Fibroblast of lung (primary cell): ENCODE measurements at regions not wholly inside any gene's neighbourhood (a gene's known extent, or its start where the extent isn't known, plus 50 kb on each side); places are given as distances from the start of the nearest gene placed in this dataset.

Experiments used
- DNase-seq, 2 donors: peaks; one replicate each; pipeline versions ENCODE4 v3.0.0 to v3.0.0-alpha.2; 2010; ENCODE audit warnings: low read depth in 2 of 2
- H2AFZ ChIP-seq: 2 replicates; pipeline ENCODE4 v1.5.1; 2012; ENCODE audit warnings: low read length, control low read depth, inconsistent platforms
- H3K27ac ChIP-seq: 2 replicates; pipeline ENCODE4 v1.5.1; 2011; ENCODE audit warnings: low read length, control low read depth; ENCODE audit not compliant: insufficient read depth
- H3K27me3 ChIP-seq: 2 replicates; pipeline ENCODE4 v1.5.1; 2011; ENCODE audit warnings: mild to moderate bottlenecking, low read length; ENCODE audit not compliant: control insufficient read depth, insufficient read depth
- H3K36me3 ChIP-seq: 2 replicates; pipeline ENCODE4 v1.5.1; 2011; ENCODE audit warnings: low read length; ENCODE audit not compliant: control insufficient read depth, insufficient read depth
- H3K4me1 ChIP-seq: 2 replicates; pipeline ENCODE4 v1.5.1; 2011; ENCODE audit warnings: low read length; ENCODE audit not compliant: control insufficient read depth, insufficient read depth; ENCODE audit errors: extremely low read depth
- H3K4me2 ChIP-seq: 2 replicates; pipeline ENCODE4 v1.5.1; 2011; ENCODE audit warnings: low read length, control low read depth; ENCODE audit not compliant: insufficient read depth; ENCODE audit errors: extremely low read depth
- H3K4me3 ChIP-seq, 4 experiments: fragments of 200-600 bp in 1 of 4; sonication (generic) in 1 of 4; replicated peaks in 1 of 4; 2 replicates each; pipeline ENCODE4 v1.5.1; 2011 to 2016; ENCODE audit warnings: low read length in 4 of 4, low read depth in 3 of 4, mild to moderate bottlenecking in 3 of 4, control low read depth in 2 of 4, inconsistent platforms in 1 of 4, mixed read lengths in 1 of 4; ENCODE audit not compliant: insufficient read depth in 1 of 4; ENCODE audit errors: control extremely low read depth in 1 of 4
- H3K79me2 ChIP-seq: 2 replicates; pipeline ENCODE4 v1.5.1; 2012; ENCODE audit warnings: mild to moderate bottlenecking, low read length, inconsistent platforms; ENCODE audit not compliant: control insufficient read depth, insufficient read depth
- H3K9ac ChIP-seq: 2 replicates; pipeline ENCODE4 v1.5.1; 2011; ENCODE audit warnings: mild to moderate bottlenecking, low read length, control low read depth; ENCODE audit not compliant: insufficient read depth
- H3K9me3 ChIP-seq: 2 replicates; pipeline ENCODE4 v1.5.1; 2012; ENCODE audit warnings: low read depth, low read length; ENCODE audit not compliant: control insufficient read depth, insufficient read depth
- H4K20me1 ChIP-seq: 2 replicates; pipeline ENCODE4 v1.5.1; 2011; ENCODE audit warnings: low read length; ENCODE audit not compliant: control insufficient read depth, insufficient read depth; ENCODE audit errors: extremely low read depth
- EZH2 ChIP-seq: IDR thresholded peaks from 2 replicates; pipeline ENCODE4 v1.5.1; 2012; ENCODE audit warnings: low read length, control low read depth, mild to moderate bottlenecking; ENCODE audit errors: missing control alignments
- TF ChIP-seq, protein P1 (sequence below), 2 donors: IDR thresholded peaks in 1 of 2; conservative IDR thresholded peaks in 1 of 2; 1 replicate in 1 of 2; 2 replicates in 1 of 2; pipeline ENCODE4 v1.5.1; 2011 to 2012; ENCODE audit warnings: low read length in 2 of 2, control low read depth in 1 of 2, inconsistent platforms in 1 of 2, low read depth in 1 of 2, mild to moderate bottlenecking in 1 of 2

GRCh38 chr7:107907-108306 lies 84.5 kb upstream of the FAM20C start:
- H2AFZ ChIP-seq, result no peak overlapping the region
- H3K9me3 ChIP-seq, result no peaks in the 10 kb centered on the region
- H3K4me2 ChIP-seq, result no peak overlapping the region
- H3K36me3 ChIP-seq, result no peaks in the 10 kb centered on the region
- H3K4me1 ChIP-seq, result no peaks in the 10 kb centered on the region
- no peak for DNase-seq
- H3K79me2 ChIP-seq, result no peaks in the 10 kb centered on the region
- no peak overlapping the region for H3K27ac ChIP-seq
- H4K20me1 ChIP-seq, result no peaks in the 10 kb centered on the region
- peaks cover 3% of the 10 kb centered on the region for H3K27me3 ChIP-seq
- H3K9ac ChIP-seq, result no peak overlapping the region
- no peak overlapping the region for H3K4me3 ChIP-seq
- TF ChIP-seq EZH2, result no peak
- TF ChIP-seq, protein P1, sequence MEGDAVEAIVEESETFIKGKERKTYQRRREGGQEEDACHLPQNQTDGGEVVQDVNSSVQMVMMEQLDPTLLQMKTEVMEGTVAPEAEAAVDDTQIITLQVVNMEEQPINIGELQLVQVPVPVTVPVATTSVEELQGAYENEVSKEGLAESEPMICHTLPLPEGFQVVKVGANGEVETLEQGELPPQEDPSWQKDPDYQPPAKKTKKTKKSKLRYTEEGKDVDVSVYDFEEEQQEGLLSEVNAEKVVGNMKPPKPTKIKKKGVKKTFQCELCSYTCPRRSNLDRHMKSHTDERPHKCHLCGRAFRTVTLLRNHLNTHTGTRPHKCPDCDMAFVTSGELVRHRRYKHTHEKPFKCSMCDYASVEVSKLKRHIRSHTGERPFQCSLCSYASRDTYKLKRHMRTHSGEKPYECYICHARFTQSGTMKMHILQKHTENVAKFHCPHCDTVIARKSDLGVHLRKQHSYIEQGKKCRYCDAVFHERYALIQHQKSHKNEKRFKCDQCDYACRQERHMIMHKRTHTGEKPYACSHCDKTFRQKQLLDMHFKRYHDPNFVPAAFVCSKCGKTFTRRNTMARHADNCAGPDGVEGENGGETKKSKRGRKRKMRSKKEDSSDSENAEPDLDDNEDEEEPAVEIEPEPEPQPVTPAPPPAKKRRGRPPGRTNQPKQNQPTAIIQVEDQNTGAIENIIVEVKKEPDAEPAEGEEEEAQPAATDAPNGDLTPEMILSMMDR (conservative IDR thresholded peaks at IDR 0.05 in 1 of 2, IDR thresholded peaks at IDR 0.05 in 1 of 2; ENCODE audit: low read depth in 1 of 2, low read length in 2 of 2), result no peak

- Histone ChIP-seq H3K4me2 (no peak overlapping the region), H3K9me3 (no peaks in the 10 kb centered on the region), H3K4me1 (no peaks in the 10 kb centered on the region), H3K27ac (no peak overlapping the region), H3K27me3 (peaks cover 3% of the 10 kb centered on the region), H3K79me2 (no peaks in the 10 kb centered on the region), H3K9ac (no peak overlapping the region), H3K4me3 (no peak overlapping the region), H3K36me3 (no peaks in the 10 kb centered on the region), H4K20me1 (no peaks in the 10 kb centered on the region), H2AFZ (no peak overlapping the region)
- DNase-seq, result no peak
- TF ChIP-seq, protein P1 (conservative IDR thresholded peaks at IDR 0.05 in 1 of 2, IDR thresholded peaks at IDR 0.05 in 1 of 2; ENCODE audit: low read depth in 1 of 2, low read length in 2 of 2), result no peak
- TF ChIP-seq EZH2, result no peak
Observed at GRCh38 chr7:109094-109493, 83.3 kb upstream of the FAM20C start.

GRCh38 chr7:109898-110556 lies 82.3 kb upstream of the FAM20C start:
- TF ChIP-seq EZH2, result no peak
- TF ChIP-seq, protein P1 (conservative IDR thresholded peaks at IDR 0.05 in 1 of 2, IDR thresholded peaks at IDR 0.05 in 1 of 2; ENCODE audit: low read depth in 1 of 2, low read length in 2 of 2), result no peak
- Histone ChIP-seq H3K27ac (no peak overlapping the region), H3K4me2 (no peak overlapping the region), H3K27me3 (peaks cover 3% of the 10 kb centered on the region), H3K4me1 (no peaks in the 10 kb centered on the region), H4K20me1 (no peaks in the 10 kb centered on the region), H3K9ac (no peak overlapping the region), H3K4me3 (no peak overlapping the region), H3K79me2 (no peaks in the 10 kb centered on the region), H2AFZ (no peak overlapping the region), H3K9me3 (no peaks in the 10 kb centered on the region), H3K36me3 (no peaks in the 10 kb centered on the region)
- no peak for DNase-seq
